Endodermal cell (in vitro differentiated cells): ENCODE measurements at regions not wholly inside any gene's neighbourhood (a gene's known extent, or its start where the extent isn't known, plus 50 kb on each side); places are given as distances from the start of the nearest gene placed in this dataset.

Experiments used
- DNase-seq: peaks from one replicate; pipeline ENCODE4 v3.0.0-alpha.2; 2017
- H3K27ac ChIP-seq: 2 replicates; pipeline ENCODE4 v1.5.1; 2013; ENCODE audit warnings: mild to moderate bottlenecking, low read depth, low read length, moderate library complexity
- H3K27me3 ChIP-seq: 2 replicates; pipeline ENCODE4 v1.6.1; 2013; ENCODE audit warnings: mild to moderate bottlenecking, low read length, moderate library complexity; ENCODE audit not compliant: insufficient read depth, control insufficient read depth, poor library complexity, severe bottlenecking
- H3K36me3 ChIP-seq: 2 replicates; pipeline ENCODE4 v1.7.0; 2013; ENCODE audit warnings: mild to moderate bottlenecking, low read length, moderate library complexity; ENCODE audit not compliant: control insufficient read depth, insufficient read depth
- H3K4me1 ChIP-seq: one replicate; pipeline ENCODE4 v1.7.0; 2013; ENCODE audit warnings: low read length; ENCODE audit not compliant: control insufficient read depth, insufficient read depth
- H3K4me3 ChIP-seq: 2 replicates; pipeline ENCODE4 v1.5.1; 2013; ENCODE audit warnings: mild to moderate bottlenecking, low read length, moderate library complexity
- H3K9ac ChIP-seq: 2 replicates; pipeline ENCODE4 v1.6.1; 2013; ENCODE audit warnings: mild to moderate bottlenecking, low read length, moderate library complexity; ENCODE audit not compliant: poor library complexity, severe bottlenecking; ENCODE audit errors: extremely low read depth
- H3K9me3 ChIP-seq: 2 replicates; pipeline ENCODE4 v1.6.1; 2013; ENCODE audit warnings: mild to moderate bottlenecking, low read length, moderate library complexity; ENCODE audit not compliant: control insufficient read depth
- H3K27ac Mint-ChIP-seq: 2 replicates; pipeline ENCODE4 v1.8.0; 2020; ENCODE audit warnings: mixed read lengths
- H3K27me3 Mint-ChIP-seq: 2 replicates; pipeline ENCODE4 v1.8.0; 2021; ENCODE audit warnings: mild to moderate bottlenecking, mixed read lengths; ENCODE audit not compliant: insufficient read depth
- H3K36me3 Mint-ChIP-seq: 2 replicates; pipeline ENCODE4 v1.8.0; 2020; ENCODE audit warnings: low read depth, mixed read lengths
- H3K4me1 Mint-ChIP-seq: 2 replicates; pipeline ENCODE4 v1.8.0; 2020; ENCODE audit warnings: mixed read lengths
- H3K4me3 Mint-ChIP-seq: 2 replicates; pipeline ENCODE4 v1.8.0; 2020; ENCODE audit warnings: mild to moderate bottlenecking, moderate library complexity, mixed read lengths
- H3K9me3 Mint-ChIP-seq: 2 replicates; pipeline ENCODE4 v1.8.0; 2020; ENCODE audit warnings: mild to moderate bottlenecking, mixed read lengths
- WGBS, 2 experiments: methylation state at CpG; one replicate each; pipeline versions ENCODE4 v1.1.5 to v1.1.7; 2013; ENCODE audit warnings: missing lambda C conversion rate in 2 of 2, mixed read lengths in 1 of 2; ENCODE audit not compliant: insufficient coverage in 1 of 2, insufficient read length in 1 of 2; 5-methylcytosine and 5-hydroxymethylcytosine counted together
- TF ChIP-seq, protein P1 (sequence below): fragments of 200-600 bp; sonication (generic); conservative IDR thresholded peaks from 2 replicates; pipeline ENCODE4 v1.5.0; 2021; ENCODE audit warnings: antibody characterized with exemption, mild to moderate bottlenecking

DNA sequence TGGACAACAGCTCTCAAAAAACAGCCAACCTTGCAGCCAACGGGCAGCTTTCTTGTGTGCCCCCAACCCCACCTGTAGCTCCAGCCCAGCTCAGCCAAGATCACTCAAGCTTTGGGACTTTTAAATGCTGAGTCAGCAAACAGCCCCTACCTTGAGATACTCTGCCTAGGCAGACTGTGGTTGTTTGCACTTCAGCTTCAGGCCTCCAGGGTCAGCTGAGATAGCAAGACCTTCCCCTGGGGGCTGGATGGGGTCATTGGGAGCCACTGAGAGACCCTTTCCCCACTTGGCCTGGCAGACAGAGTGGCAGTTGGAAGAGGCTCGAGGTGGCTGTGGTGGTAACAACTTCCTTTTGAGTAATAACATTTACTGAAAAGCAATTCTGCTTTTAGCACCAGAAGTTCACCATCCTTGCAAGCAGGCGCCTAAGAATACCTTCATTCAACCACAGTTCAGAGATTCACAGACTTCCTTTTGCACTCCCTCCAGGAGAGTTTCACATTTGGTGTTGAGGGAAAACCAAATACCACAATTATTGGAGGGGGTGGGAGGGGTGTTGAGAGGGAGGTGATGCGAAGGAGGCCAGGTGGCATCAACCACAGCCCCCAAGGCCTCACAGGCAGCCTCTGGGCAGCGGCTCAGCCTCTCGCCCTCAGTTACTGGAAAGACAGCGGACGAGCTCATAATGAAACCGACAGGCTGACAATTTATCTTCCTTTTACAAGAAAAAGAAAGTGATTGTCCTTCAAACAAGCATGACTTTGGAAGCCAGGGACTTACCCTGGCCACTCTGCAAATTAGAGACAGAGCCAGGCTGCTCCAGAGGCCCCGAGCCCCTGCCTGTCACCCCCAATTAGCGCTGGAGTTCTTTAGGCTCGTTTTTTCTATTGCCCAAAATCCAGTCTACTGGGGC lies 148.1 kb downstream of the CEBPB start:
- WGBS, 2 experiments: 84 to 86% methylated on average over 10 to 12 of the region's 12 CpGs
- Mint-ChIP-seq H3K4me3 (no peak overlapping the region), H3K36me3 (no peaks in the 10 kb centered on the region), H3K27me3 (no peaks in the 10 kb centered on the region), H3K9me3 (no peaks in the 10 kb centered on the region), H3K4me1 (peaks cover 9% of the 10 kb centered on the region), H3K27ac (peak overlapping the region; percentile 60)
- Histone ChIP-seq H3K36me3 (no peaks in the 10 kb centered on the region), H3K9ac (no peak overlapping the region), H3K27ac (peak overlapping the region; percentile 73), H3K27me3 (no peaks in the 10 kb centered on the region), H3K4me3 (no peak overlapping the region), H3K4me1 (peaks cover 2% of the 10 kb centered on the region), H3K9me3 (no peaks in the 10 kb centered on the region)
- TF ChIP-seq, protein P1, sequence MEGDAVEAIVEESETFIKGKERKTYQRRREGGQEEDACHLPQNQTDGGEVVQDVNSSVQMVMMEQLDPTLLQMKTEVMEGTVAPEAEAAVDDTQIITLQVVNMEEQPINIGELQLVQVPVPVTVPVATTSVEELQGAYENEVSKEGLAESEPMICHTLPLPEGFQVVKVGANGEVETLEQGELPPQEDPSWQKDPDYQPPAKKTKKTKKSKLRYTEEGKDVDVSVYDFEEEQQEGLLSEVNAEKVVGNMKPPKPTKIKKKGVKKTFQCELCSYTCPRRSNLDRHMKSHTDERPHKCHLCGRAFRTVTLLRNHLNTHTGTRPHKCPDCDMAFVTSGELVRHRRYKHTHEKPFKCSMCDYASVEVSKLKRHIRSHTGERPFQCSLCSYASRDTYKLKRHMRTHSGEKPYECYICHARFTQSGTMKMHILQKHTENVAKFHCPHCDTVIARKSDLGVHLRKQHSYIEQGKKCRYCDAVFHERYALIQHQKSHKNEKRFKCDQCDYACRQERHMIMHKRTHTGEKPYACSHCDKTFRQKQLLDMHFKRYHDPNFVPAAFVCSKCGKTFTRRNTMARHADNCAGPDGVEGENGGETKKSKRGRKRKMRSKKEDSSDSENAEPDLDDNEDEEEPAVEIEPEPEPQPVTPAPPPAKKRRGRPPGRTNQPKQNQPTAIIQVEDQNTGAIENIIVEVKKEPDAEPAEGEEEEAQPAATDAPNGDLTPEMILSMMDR: peak; percentile 66
- peak; percentile 80 for DNase-seq

DNA sequence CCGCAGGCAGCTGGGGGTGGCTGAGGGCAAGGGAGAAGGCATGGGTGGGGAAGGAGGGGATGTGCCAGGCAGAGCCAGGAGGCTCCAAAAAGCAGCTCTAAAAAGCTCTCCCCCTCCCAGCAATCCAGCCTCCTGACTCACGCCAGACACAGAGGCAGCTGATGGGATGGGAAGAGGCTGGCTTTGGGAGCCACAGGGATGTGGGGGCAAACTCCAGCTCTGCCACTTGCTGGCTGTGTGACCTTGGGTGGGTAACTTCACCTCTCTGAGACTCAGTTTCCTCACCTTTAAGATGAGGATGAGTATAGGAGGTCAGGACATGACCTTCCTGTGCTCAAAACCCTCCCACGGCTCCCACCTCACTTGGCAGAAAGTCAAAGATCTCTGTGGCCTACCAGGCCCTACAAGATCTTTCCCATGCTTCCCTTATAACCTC lies 148.9 kb downstream of the CEBPB start:
- H3K36me3 ChIP-seq: no peaks in the 10 kb centered on the region
- H3K27ac Mint-ChIP-seq: no peak overlapping the region
- H3K4me3 Mint-ChIP-seq: no peak overlapping the region
- no peaks in the 10 kb centered on the region for H3K9me3 ChIP-seq
- TF ChIP-seq, protein P1: no peak
- H3K4me1 ChIP-seq: peaks cover 2% of the 10 kb centered on the region
- DNase-seq: no peak
- peaks cover 9% of the 10 kb centered on the region for H3K4me1 Mint-ChIP-seq
- no peaks in the 10 kb centered on the region for H3K27me3 Mint-ChIP-seq
- 95% methylated on average over 3 of the region's 3 CpGs; no CpG with 5 or more reads in 1 of the 2 experiments for WGBS, 2 experiments
- H3K4me3 ChIP-seq: no peak overlapping the region
- H3K9me3 Mint-ChIP-seq: no peaks in the 10 kb centered on the region
- H3K27ac ChIP-seq: peak overlapping the region; percentile 73
- H3K9ac ChIP-seq: no peak overlapping the region
- H3K36me3 Mint-ChIP-seq: no peaks in the 10 kb centered on the region
- no peaks in the 10 kb centered on the region for H3K27me3 ChIP-seq

DNA sequence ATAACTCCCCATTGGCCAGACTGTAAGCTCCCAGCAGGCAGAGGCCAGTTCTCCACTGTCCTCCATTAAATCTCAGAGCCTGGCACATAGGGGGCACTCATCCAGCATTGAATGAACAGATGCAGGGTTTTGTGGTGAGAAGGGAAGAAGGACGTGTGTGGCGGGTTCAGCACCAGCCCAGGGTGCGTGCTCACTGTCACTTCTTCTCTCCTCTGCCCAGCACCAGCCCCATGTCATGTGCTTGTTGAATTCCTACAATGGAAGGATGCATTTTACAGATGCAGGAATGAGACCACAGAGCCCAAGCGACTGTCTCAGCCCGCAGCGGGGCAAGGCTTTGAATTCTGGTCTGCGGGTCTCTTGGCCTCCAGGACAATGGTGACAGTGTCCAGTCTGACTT lies 149.9 kb downstream of the CEBPB start:
- Histone ChIP-seq H3K9me3 (no peaks in the 10 kb centered on the region), H3K36me3 (no peaks in the 10 kb centered on the region), H3K4me1 (peaks cover 2% of the 10 kb centered on the region), H3K9ac (no peak overlapping the region), H3K4me3 (no peak overlapping the region), H3K27me3 (no peaks in the 10 kb centered on the region), H3K27ac (no peak overlapping the region)
- H3K4me3 Mint-ChIP-seq: no peak overlapping the region
- no peaks in the 10 kb centered on the region for H3K36me3 Mint-ChIP-seq
- no peak overlapping the region for H3K27ac Mint-ChIP-seq
- H3K27me3 Mint-ChIP-seq: no peaks in the 10 kb centered on the region
- TF ChIP-seq, protein P1: no peak
- DNase-seq: no peak
- peaks cover 9% of the 10 kb centered on the region for H3K4me1 Mint-ChIP-seq
- 91 to 93% methylated on average over 4 to 7 of the region's 7 CpGs for WGBS, 2 experiments
- no peaks in the 10 kb centered on the region for H3K9me3 Mint-ChIP-seq
